ENCODE measurements at regions not wholly inside any gene's neighbourhood (a gene's known extent, or its start where the extent isn't known, plus 50 kb on each side); places are given as distances from the start of the nearest gene placed in this dataset.

DNA sequence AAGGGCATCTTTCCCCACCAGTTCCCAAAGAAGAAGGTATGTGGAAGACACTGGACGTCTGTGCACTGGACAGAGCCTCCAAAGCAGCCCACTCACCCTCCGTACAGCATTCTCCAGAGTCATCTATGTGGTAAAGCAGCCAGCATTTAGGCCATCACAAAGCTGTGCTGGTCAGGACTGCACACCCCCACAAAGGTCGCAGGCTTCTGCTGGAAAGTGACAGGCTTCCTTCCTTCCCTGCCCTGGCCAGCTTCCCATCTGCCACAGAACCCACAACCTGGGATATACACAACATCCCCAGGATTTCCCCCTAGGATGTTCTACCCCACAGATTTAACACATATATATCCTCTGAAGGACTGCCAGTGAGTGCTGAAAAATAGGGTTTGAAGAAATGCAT, 64.6 kb upstream of the GALNT15 start:
- H3K4me1 ChIP-seq (ENCODE audit: insufficient read depth, low read length) = no peaks in the 10 kb centered on the region
- H3K36me3 ChIP-seq (ENCODE audit: insufficient read depth, low read length) = no peaks in the 10 kb centered on the region
- H3K9ac ChIP-seq (ENCODE audit: low read depth, low read length) = no peak overlapping the region

DNA sequence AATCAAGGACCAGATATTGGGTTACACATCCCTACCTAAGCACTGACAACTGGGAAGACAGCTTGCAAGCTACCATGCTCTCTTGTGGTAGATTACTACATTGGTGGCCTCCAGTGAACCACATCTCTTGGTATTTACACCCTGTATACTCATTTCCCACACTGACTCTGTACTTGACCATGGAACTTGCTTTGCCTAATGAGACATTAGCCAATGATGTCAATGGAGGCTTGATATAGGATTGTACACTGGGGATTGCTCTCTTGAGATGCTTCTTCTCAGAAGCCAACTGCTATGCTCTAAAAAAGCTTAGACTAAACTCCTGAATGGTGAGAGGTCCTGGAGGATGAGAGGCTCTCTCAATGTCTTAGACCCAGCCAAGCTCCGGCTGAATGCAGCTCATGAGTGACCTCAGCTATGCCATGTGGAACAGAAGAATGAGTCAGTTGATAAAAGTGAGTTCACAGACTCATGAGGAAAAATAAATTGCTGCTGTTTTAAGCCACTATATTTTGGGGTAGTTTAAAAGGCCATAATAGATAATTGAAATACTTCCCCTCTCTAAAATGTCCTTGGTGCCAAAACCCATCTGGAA, 61.5 kb upstream of the GALNT15 start:
- Histone ChIP-seq H3K9me3 (ENCODE audit: control insufficient read depth, insufficient read depth, low read length) (no peaks in the 10 kb centered on the region; the same call in 1 of the 2 replicates), H3K36me3 (ENCODE audit: insufficient read depth, low read length) (no peaks in the 10 kb centered on the region), H3K9ac (ENCODE audit: low read depth, low read length) (no peak overlapping the region), H3K4me1 (ENCODE audit: insufficient read depth, low read length) (no peaks in the 10 kb centered on the region)

More for the DNA sequence above, 64.6 kb upstream of the GALNT15 start:
- no peaks in the 10 kb centered on the region; the same call in 1 of the 2 replicates for H3K9me3 ChIP-seq (ENCODE audit: control insufficient read depth, insufficient read depth, low read length)

DNA sequence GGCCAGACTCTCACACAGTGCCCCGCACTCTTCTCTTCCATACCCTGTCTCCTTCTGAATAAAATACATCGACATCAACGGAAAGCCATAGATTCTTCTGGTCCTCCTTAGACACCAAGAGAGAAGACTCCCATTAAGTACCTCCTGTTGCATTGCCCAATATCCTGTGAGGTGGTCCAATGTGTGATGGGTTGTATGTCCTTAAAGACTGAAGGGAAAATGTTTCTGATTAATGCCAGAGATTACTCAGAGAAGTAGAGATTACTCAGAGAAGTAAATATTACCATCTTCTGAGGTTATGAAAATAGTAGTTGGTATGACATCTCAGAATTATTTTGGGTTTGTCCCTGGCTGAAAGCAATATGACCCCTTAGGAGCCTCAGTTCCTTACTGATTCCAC, 60.8 kb upstream of the GALNT15 start:
- Histone ChIP-seq H3K9me3 (ENCODE audit: control insufficient read depth, insufficient read depth, low read length) (no peaks in the 10 kb centered on the region; the same call in 1 of the 2 replicates), H3K9ac (ENCODE audit: low read depth, low read length) (no peak overlapping the region), H3K4me1 (ENCODE audit: insufficient read depth, low read length) (no peaks in the 10 kb centered on the region), H3K36me3 (ENCODE audit: insufficient read depth, low read length) (no peaks in the 10 kb centered on the region)

DNA sequence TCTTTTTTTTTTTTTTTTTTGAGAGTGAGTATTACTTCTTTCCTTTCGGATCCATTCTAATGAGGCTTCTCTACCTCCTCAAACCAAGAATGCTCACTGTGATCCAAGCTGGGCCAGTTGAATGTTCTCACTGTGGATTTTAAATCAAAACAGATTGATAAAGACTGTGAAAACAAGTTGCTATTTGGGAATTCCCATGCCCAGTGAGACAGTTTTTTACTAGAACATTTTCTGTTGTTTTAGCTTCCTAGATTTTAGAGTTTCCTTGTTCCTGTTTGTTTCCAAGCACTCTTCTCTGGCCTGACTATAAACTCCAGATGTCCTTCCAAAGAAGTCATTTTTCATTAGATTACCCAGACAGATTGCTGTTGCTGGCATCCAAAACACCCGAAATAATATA, 60.1 kb upstream of the GALNT15 start:
- Histone ChIP-seq H3K4me1 (ENCODE audit: insufficient read depth, low read length) (no peaks in the 10 kb centered on the region), H3K36me3 (ENCODE audit: insufficient read depth, low read length) (no peaks in the 10 kb centered on the region), H3K9me3 (ENCODE audit: control insufficient read depth, insufficient read depth, low read length) (no peaks in the 10 kb centered on the region; the same call in 1 of the 2 replicates), H3K9ac (ENCODE audit: low read depth, low read length) (no peak overlapping the region)

DNA sequence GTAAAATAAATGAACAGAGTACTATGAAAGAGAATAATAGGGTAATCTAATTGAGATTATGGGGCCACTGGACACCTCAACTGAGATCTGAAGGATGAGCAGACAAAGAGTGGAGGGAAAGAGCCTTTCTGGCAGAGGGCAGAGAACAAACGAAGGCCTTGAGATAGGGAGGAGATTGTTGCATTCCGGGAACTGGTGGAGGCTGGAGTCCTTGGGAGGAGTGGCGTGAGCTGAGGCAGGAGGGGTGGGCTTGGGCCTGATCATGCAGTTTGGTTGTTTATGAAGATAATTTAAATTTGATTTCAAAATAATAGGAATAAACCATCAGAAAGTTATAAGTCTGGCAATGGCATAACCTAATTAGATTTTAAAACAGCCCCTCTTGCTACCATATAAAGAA, 59.5 kb upstream of the GALNT15 start:
- Histone ChIP-seq H3K4me1 (ENCODE audit: insufficient read depth, low read length) (no peaks in the 10 kb centered on the region), H3K36me3 (ENCODE audit: insufficient read depth, low read length) (no peaks in the 10 kb centered on the region), H3K9ac (ENCODE audit: low read depth, low read length) (no peak overlapping the region), H3K9me3 (ENCODE audit: control insufficient read depth, insufficient read depth, low read length) (no peaks in the 10 kb centered on the region; the same call in 1 of the 2 replicates)

DNA sequence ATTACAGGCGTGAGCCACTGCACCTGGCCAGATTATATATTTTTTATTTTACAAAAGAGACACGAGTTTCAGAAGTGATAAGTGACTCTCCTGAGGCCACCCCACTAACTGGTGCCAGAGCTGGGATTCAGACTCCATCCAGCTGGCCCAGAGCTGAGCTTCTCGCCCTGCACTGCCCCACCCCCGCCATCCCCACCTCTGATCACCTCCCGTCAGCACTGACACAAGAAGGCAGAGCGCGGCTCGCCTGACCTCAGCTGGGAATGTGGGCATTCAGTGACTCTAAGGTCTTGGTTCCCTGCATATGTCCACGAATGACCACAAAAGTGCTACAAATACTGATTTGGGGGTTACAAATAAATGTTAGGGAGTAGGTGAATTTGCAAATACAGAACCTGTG, 56.1 kb upstream of the GALNT15 start:
- Histone ChIP-seq H3K9ac (ENCODE audit: low read depth, low read length) (no peak overlapping the region), H3K9me3 (ENCODE audit: control insufficient read depth, insufficient read depth, low read length) (no peaks in the 10 kb centered on the region), H3K4me1 (ENCODE audit: insufficient read depth, low read length) (no peaks in the 10 kb centered on the region), H3K36me3 (ENCODE audit: insufficient read depth, low read length) (no peaks in the 10 kb centered on the region)

DNA sequence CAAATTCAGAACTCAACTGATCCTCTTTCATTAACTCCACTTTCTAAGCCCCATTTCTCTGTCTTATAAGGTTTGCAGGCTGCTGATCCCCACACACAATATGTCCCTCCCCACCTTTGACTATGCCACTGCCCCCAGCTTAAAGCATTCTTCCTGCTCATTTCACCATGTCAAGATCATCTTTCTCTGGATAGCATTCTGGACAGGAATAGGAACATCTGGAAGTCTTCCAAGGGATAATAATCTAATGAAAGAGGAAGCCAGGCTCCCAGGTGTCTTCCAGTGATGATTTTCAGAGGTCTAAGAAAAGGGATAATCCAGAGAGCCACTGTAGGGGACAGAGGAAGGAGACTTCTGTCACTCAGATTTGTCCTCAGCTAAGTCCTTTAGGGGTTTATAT, 54.6 kb upstream of the GALNT15 start:
- no peak overlapping the region for H3K9ac ChIP-seq (ENCODE audit: low read depth, low read length)
- no peaks in the 10 kb centered on the region for H3K36me3 ChIP-seq (ENCODE audit: insufficient read depth, low read length)
- no peaks in the 10 kb centered on the region for H3K9me3 ChIP-seq (ENCODE audit: control insufficient read depth, insufficient read depth, low read length)
- H3K4me1 ChIP-seq (ENCODE audit: insufficient read depth, low read length) = no peaks in the 10 kb centered on the region

DNA sequence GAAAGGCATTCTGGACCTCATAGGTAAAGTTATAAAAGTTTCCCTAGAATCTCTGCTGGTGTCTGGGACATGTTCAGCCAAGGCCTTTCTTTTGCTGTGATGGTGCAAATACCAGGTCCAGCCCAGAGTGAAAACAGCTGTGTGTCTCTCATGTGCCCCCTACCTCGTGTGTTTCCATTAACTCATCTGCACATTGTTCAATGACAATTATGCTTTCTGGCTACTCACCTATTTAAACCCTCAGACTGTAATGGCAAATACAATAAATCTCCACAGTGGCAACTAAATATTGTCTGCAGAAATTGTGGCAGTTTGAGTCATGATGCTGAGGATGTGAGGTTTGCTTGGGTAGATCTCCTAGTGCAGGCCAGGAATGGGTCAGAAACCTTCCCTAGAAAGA, 53.1 kb upstream of the GALNT15 start:
- H3K9me3 ChIP-seq (ENCODE audit: control insufficient read depth, insufficient read depth, low read length) = no peaks in the 10 kb centered on the region
- no peak overlapping the region for H3K9ac ChIP-seq (ENCODE audit: low read depth, low read length)
- H3K4me1 ChIP-seq (ENCODE audit: insufficient read depth, low read length) = no peaks in the 10 kb centered on the region
- no peaks in the 10 kb centered on the region for H3K36me3 ChIP-seq (ENCODE audit: insufficient read depth, low read length)

DNA sequence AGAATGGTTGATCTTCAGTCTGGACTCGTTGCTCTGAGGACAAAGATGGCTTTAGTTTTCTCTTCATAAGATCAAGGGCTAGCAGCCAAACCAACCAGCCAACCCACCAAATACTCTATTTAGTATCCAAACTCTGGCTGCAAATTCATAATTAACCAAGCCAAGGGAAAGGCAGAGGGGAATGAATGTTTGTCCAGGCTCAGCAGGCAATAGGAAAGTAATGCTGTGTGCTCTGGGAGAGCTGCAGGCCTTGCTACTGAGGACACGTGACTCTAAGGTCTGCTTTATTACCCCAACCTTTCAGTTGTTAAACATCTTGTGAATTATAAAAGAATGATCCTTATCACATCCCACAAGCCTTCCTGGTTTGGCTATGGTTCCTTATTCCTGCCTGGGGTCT, 52.3 kb upstream of the GALNT15 start:
- Histone ChIP-seq H3K9me3 (ENCODE audit: control insufficient read depth, insufficient read depth, low read length) (no peaks in the 10 kb centered on the region), H3K36me3 (ENCODE audit: insufficient read depth, low read length) (no peaks in the 10 kb centered on the region), H3K9ac (ENCODE audit: low read depth, low read length) (no peak overlapping the region), H3K4me1 (ENCODE audit: insufficient read depth, low read length) (no peaks in the 10 kb centered on the region)

DNA sequence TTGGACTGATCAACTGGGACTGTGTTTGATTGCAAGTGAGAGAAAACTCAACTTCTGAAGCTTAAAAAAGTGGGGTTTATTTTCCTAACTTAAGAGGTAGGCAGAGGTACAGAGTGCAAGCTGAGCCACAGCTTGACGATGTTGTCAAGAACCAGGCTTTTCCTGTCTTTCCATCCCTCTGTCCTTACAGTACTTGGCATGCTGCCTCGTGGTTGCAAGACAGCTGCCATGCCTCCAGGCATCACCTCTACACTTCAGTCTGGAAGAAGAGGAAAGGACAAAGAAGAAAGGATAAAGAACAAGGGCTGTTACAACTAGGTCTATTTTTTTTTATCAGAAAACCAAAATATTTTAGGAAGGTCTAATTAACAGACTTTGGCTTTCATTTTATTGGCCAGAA, 51.8 kb upstream of the GALNT15 start:
- H3K9me3 ChIP-seq (ENCODE audit: control insufficient read depth, insufficient read depth, low read length) = no peaks in the 10 kb centered on the region
- H3K36me3 ChIP-seq (ENCODE audit: insufficient read depth, low read length) = no peaks in the 10 kb centered on the region
- no peak overlapping the region for H3K9ac ChIP-seq (ENCODE audit: low read depth, low read length)
- H3K4me1 ChIP-seq (ENCODE audit: insufficient read depth, low read length) = no peaks in the 10 kb centered on the region

DNA sequence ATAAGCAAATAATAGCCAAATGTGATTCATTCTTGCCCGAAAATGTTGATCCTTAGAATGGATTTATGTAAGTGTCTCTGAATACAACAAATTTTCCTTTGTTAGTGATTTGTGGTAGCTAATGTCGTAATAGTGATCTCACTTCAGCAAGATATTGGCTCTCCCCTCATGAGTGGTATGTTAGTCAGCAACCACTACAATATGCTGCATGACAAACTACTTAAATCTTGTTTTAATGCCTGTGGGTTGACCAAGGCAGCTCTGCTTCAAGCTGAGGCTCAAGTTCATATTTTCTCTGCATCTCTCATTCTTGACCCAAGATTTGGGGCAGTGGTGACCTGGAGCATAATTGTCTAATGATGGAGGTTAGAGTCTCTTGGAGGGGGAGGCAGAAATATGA, 49.8 kb upstream of the GALNT15 start:
- no peak overlapping the region for H3K9ac ChIP-seq (ENCODE audit: low read depth, low read length)
- H3K36me3 ChIP-seq (ENCODE audit: insufficient read depth, low read length) = no peaks in the 10 kb centered on the region
- no peaks in the 10 kb centered on the region for H3K4me1 ChIP-seq (ENCODE audit: insufficient read depth, low read length)
- no peaks in the 10 kb centered on the region for H3K9me3 ChIP-seq (ENCODE audit: control insufficient read depth, insufficient read depth, low read length)

All from ES-I3 (cell line).